Hepatocyte (in vitro differentiated cells): ENCODE measurements at regions not wholly inside any gene's neighbourhood (a gene's known extent, or its start where the extent isn't known, plus 50 kb on each side); places are given as distances from the start of the nearest gene placed in this dataset.
"Not testable (repeated sequence)": the region's sequence is repeated elsewhere in the genome, so short reads cannot be mapped to it uniquely, and the experiment has no call there.

ENCODE experiments used
- DNase-seq: peaks from one replicate; pipeline ENCODE4 v3.0.0-alpha.2; 2016; ENCODE audit warnings: low spot score
- H2AFZ ChIP-seq: fragments of 200-600 bp; sonication (generic); 2 replicates; pipeline ENCODE4 v1.6.0; 2016; ENCODE audit warnings: antibody characterized with exemption, mild to moderate bottlenecking
- H3K27ac ChIP-seq: fragments of 200-600 bp; sonication (generic); 2 replicates; pipeline ENCODE4 v1.5.1; 2016; ENCODE audit warnings: mild to moderate bottlenecking
- H3K27me3 ChIP-seq: fragments of 200-600 bp; sonication (generic); 2 replicates; pipeline ENCODE4 v1.6.1; 2016
- H3K36me3 ChIP-seq: fragments of 200-600 bp; sonication (generic); replicated peaks from 2 replicates; pipeline ENCODE4 v1.5.1; 2016; ENCODE audit warnings: low read depth; ENCODE audit not compliant: insufficient read depth
- H3K4me1 ChIP-seq: fragments of 200-600 bp; sonication (generic); 2 replicates; pipeline ENCODE4 v1.5.1; 2016; ENCODE audit warnings: mild to moderate bottlenecking, moderate library complexity; ENCODE audit not compliant: insufficient read depth
- H3K4me2 ChIP-seq: fragments of 200-600 bp; sonication (generic); 2 replicates; pipeline ENCODE4 v1.6.0; 2016
- H3K4me3 ChIP-seq: fragments of 200-600 bp; sonication (generic); 2 replicates; pipeline ENCODE4 v1.5.1; 2016; ENCODE audit warnings: mild to moderate bottlenecking
- H3K79me2 ChIP-seq: fragments of 200-600 bp; sonication (generic); 2 replicates; pipeline ENCODE4 v1.6.0; 2017; ENCODE audit warnings: mild to moderate bottlenecking
- H3K9me2 ChIP-seq: fragments of 200-600 bp; sonication (generic); replicated peaks from 2 replicates; pipeline ENCODE4 v1.6.0; 2017; ENCODE audit warnings: mild to moderate bottlenecking; ENCODE audit not compliant: insufficient read depth
- H3K9me3 ChIP-seq: fragments of 200-600 bp; sonication (generic); 2 replicates; pipeline ENCODE4 v1.5.1; 2016; ENCODE audit warnings: low read depth, mild to moderate bottlenecking
- H4K20me1 ChIP-seq: fragments of 200-600 bp; sonication (generic); 2 replicates; pipeline ENCODE4 v1.6.0; 2016; ENCODE audit warnings: mild to moderate bottlenecking; ENCODE audit not compliant: insufficient read depth, poor library complexity, severe bottlenecking
- EZH2 ChIP-seq: fragments of 200-600 bp; sonication (generic); IDR thresholded peaks from 2 replicates; pipeline ENCODE4 v1.6.1; 2016; ENCODE audit warnings: antibody characterized with exemption, mild to moderate bottlenecking, borderline replicate concordance
- EZH2phosphoT487 ChIP-seq: fragments of 200-600 bp; sonication (generic); IDR thresholded peaks from one replicate; pipeline ENCODE4 v1.6.1; 2018; ENCODE audit warnings: antibody characterized with exemption, mild to moderate bottlenecking, low read depth, moderate library complexity; ENCODE audit not compliant: unreplicated experiment, severe bottlenecking
- WGBS: methylation state at CpG from one replicate; pipeline ENCODE4 v1.1.6; 2016; ENCODE audit warnings: low lambda C conversion rate; ENCODE audit errors: missing lambda C conversion rate; 5-methylcytosine and 5-hydroxymethylcytosine counted together
- TF ChIP-seq, protein P1 (sequence below): fragments of 200-600 bp; sonication (generic); IDR thresholded peaks from 2 replicates; pipeline ENCODE4 v1.5.1; 2016; ENCODE audit warnings: antibody characterized with exemption, mild to moderate bottlenecking; ENCODE audit not compliant: poor library complexity

DNA sequence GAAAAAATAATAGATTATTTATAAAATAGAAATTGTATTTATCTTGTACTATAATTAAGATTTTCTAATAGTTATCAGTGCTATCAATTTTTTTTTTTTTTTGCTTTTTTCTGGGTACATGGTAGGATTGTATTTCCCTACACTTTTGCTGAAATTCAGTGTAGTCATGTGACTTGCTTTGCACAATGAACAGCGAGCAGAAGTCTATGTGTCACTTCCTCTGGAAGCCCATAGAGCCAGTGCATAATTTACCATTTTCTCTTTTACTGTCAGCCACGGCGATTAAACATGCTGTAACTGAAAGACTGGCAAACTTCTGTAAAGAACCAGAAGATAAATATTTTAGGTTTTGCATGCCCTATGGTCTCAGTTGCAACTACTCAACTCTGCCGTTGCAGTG, 80.8 kb upstream of the PPP1R12A start:
- Histone ChIP-seq H3K36me3 (no peaks in the 10 kb centered on the region), H3K4me3 (no peak overlapping the region), H3K9me3 (no peaks in the 10 kb centered on the region), H3K4me2 (no peak overlapping the region), H3K27me3 (no peaks in the 10 kb centered on the region), H3K9me2 (no peaks in the 10 kb centered on the region), H3K4me1 (no peaks in the 10 kb centered on the region), H4K20me1 (no peaks in the 10 kb centered on the region), H3K79me2 (no peaks in the 10 kb centered on the region), H3K27ac (no peak overlapping the region), H2AFZ (no peak overlapping the region)
- DNase-seq = no peak
- TF ChIP-seq, protein P1, sequence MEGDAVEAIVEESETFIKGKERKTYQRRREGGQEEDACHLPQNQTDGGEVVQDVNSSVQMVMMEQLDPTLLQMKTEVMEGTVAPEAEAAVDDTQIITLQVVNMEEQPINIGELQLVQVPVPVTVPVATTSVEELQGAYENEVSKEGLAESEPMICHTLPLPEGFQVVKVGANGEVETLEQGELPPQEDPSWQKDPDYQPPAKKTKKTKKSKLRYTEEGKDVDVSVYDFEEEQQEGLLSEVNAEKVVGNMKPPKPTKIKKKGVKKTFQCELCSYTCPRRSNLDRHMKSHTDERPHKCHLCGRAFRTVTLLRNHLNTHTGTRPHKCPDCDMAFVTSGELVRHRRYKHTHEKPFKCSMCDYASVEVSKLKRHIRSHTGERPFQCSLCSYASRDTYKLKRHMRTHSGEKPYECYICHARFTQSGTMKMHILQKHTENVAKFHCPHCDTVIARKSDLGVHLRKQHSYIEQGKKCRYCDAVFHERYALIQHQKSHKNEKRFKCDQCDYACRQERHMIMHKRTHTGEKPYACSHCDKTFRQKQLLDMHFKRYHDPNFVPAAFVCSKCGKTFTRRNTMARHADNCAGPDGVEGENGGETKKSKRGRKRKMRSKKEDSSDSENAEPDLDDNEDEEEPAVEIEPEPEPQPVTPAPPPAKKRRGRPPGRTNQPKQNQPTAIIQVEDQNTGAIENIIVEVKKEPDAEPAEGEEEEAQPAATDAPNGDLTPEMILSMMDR = no peak
- TF ChIP-seq EZH2 (no peak), EZH2phosphoT487 (no peak)
- 93% methylated on average over 4 of the region's 4 CpGs for WGBS

DNA sequence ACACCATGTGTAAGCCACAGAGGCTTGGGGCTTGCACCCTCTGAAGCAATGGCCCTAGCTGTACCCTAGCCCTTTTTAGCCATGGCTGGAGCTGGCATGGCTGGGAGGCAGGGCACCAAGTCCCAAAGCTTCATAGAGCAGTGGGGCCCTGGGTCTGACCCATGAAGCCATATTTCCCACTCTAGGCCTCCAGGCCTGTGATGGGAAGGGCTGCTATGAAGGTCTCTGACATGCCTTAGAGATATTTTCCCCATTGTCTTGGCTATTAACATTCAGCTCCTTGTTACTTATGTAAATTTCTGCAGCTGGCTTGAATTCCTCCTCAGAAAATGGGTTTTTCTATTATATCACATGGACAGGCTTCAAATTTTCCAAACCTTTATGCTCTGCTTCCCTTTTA, 68.8 kb upstream of the PPP1R12A start:
- not testable (repeated sequence) for H3K9me2 ChIP-seq, H4K20me1 ChIP-seq, H3K4me3 ChIP-seq, H3K27me3 ChIP-seq, H3K79me2 ChIP-seq, H3K9me3 ChIP-seq, DNase-seq, H3K4me2 ChIP-seq, H2AFZ ChIP-seq, H3K36me3 ChIP-seq, H3K27ac ChIP-seq, H3K4me1 ChIP-seq

DNA sequence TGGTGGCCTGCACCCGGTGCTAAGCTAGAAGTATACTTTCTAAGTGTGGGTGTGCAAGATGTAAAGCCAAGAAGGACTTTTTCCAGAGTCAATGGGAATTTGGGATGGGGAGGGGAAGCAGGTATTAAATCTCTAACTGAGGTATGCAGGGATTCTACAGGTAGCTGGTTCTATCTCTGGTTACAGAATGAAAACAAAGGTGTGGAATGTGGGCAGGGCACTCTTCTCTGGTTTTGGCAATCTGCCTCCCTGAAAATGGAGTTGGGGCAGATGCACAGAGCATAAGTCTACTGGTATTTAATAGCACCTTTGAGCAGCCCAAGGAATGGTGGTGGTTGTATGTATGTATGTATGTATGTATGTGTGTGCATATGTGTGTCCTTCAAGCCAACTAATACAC, 66.7 kb upstream of the PPP1R12A start:
- no peak for DNase-seq
- Histone ChIP-seq H3K4me3 (no peak overlapping the region), H3K27ac (no peak overlapping the region), H3K9me3 (no peaks in the 10 kb centered on the region), H3K4me1 (no peaks in the 10 kb centered on the region), H3K27me3 (no peaks in the 10 kb centered on the region), H3K9me2 (no peaks in the 10 kb centered on the region), H4K20me1 (no peaks in the 10 kb centered on the region), H3K36me3 (no peaks in the 10 kb centered on the region), H3K4me2 (no peak overlapping the region), H3K79me2 (no peaks in the 10 kb centered on the region), H2AFZ (no peak overlapping the region)
- TF ChIP-seq, protein P1 = no peak
- TF ChIP-seq EZH2phosphoT487 (no peak), EZH2 (no peak)
- WGBS = 100% methylated on average over 1 of the region's 1 CpG

DNA sequence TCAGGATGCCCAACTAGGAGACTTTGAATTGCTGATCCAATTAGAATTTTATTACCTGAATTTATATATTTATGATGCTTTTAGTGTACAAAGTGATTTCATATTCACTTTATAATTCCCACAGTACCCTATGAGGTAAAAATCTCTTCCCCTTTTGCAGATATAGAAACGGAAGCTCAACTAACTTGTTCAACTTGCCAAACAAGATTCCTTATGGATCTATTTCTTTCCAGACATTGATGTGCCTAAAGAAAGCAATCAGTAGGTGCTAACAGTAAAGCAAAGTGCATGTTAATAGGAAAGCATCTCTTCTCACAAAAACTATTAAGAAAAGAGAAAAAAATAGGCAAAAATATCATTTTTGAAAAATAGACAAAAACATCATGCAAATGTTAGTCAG, 65.9 kb upstream of the PPP1R12A start:
- no peaks in the 10 kb centered on the region for H4K20me1 ChIP-seq
- DNase-seq = no peak
- no peaks in the 10 kb centered on the region for H3K79me2 ChIP-seq
- no peaks in the 10 kb centered on the region for H3K9me3 ChIP-seq
- TF ChIP-seq EZH2 = no peak
- TF ChIP-seq, protein P1 = no peak
- no peak for TF ChIP-seq EZH2phosphoT487
- H3K27me3 ChIP-seq = no peaks in the 10 kb centered on the region
- no peak overlapping the region for H2AFZ ChIP-seq
- 0% methylated on average over 1 of the region's 1 CpG for WGBS
- no peaks in the 10 kb centered on the region for H3K36me3 ChIP-seq
- H3K4me3 ChIP-seq = no peak overlapping the region
- H3K4me2 ChIP-seq = no peak overlapping the region
- H3K4me1 ChIP-seq = no peaks in the 10 kb centered on the region
- H3K9me2 ChIP-seq = no peaks in the 10 kb centered on the region
- H3K27ac ChIP-seq = no peak overlapping the region
